ENCODE measurements at regions not wholly inside any gene's neighbourhood (a gene's known extent, or its start where the extent isn't known, plus 50 kb on each side); places are given as distances from the start of the nearest gene placed in this dataset.
"Not testable (repeated sequence)": the region's sequence is repeated elsewhere in the genome, so short reads cannot be mapped to it uniquely, and the experiment has no call there.

DNA sequence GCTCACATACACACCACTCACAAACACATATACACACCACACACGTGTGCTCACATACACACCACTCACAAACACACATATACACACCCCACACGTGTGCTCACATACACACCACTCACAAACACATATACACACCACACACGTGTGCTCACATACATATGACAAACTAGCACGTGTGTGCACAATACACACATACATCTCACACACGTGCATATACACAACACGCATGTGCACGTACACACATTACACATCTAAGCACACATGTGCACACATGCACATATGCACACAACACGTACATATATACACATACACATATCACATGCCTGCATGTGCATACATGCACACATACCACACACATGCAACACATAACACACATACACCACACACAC, 78.3 kb upstream of the FOXK1 start:
- H3K9me3 ChIP-seq (ENCODE audit: control insufficient read depth in 5 of 5, low read length in 5 of 5) = peaks cover 0 to 2% (median 0%) of the 10 kb centered on the region in 5 donors
- no peak overlapping the region for H3K4me3 ChIP-seq (ENCODE audit: low read depth in 1 of 5, low read length in 5 of 5)
- no peak overlapping the region for H3K9ac ChIP-seq (ENCODE audit: low read length in 5 of 5)
- H3K4me1 ChIP-seq (ENCODE audit: control insufficient read depth in 5 of 5, insufficient read depth in 5 of 5, low read length in 5 of 5) = no peaks in the 10 kb centered on the region
- peaks cover 0 to 5% (median 0%) of the 10 kb centered on the region in 5 donors for H3K27me3 ChIP-seq (ENCODE audit: control insufficient read depth in 5 of 5, insufficient read depth in 4 of 5, low read length in 5 of 5)
- no peak overlapping the region for H3K27ac ChIP-seq (ENCODE audit: low read depth, low read length)
- H3K36me3 ChIP-seq (ENCODE audit: control insufficient read depth in 5 of 5, insufficient read depth in 5 of 5, low read length in 5 of 5) = no peaks in the 10 kb centered on the region

DNA sequence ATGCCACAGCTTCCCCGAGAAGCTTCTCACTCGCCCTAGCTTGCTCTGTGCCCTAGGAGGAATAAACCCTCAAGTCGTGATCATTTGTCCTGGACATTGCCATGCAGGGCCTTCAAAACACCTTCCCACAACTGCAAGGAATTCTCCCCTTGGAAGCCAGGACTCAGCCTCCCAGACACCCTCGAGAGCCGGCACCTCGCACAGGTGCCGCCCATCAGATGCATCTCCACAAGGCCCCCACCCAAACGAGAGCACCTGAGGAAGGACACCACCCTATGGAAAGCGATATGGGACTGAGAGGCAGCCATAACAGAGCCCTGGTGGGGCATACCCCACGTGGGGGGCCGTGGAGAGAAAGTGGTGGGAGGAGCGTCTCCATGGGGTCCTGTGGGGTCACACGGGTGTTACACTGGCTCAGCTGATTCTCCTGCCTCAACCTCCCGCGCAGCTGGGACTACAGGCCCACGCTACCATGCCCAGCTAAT, 77.6 kb upstream of the FOXK1 start:
- peaks cover 0 to 2% (median 0%) of the 10 kb centered on the region in 5 donors for H3K9me3 ChIP-seq (ENCODE audit: control insufficient read depth in 5 of 5, low read length in 5 of 5)
- H3K27me3 ChIP-seq (ENCODE audit: control insufficient read depth in 5 of 5, insufficient read depth in 4 of 5, low read length in 5 of 5) = peaks cover 0 to 5% (median 0%) of the 10 kb centered on the region in 5 donors
- H3K4me1 ChIP-seq (ENCODE audit: control insufficient read depth in 5 of 5, insufficient read depth in 5 of 5, low read length in 5 of 5) = no peaks in the 10 kb centered on the region
- H3K9ac ChIP-seq (ENCODE audit: low read length in 5 of 5) = no peak overlapping the region
- H3K27ac ChIP-seq (ENCODE audit: low read depth, low read length) = no peak overlapping the region
- no peaks in the 10 kb centered on the region for H3K36me3 ChIP-seq (ENCODE audit: control insufficient read depth in 5 of 5, insufficient read depth in 5 of 5, low read length in 5 of 5)
- no peak overlapping the region for H3K4me3 ChIP-seq (ENCODE audit: low read depth in 1 of 5, low read length in 5 of 5)

DNA sequence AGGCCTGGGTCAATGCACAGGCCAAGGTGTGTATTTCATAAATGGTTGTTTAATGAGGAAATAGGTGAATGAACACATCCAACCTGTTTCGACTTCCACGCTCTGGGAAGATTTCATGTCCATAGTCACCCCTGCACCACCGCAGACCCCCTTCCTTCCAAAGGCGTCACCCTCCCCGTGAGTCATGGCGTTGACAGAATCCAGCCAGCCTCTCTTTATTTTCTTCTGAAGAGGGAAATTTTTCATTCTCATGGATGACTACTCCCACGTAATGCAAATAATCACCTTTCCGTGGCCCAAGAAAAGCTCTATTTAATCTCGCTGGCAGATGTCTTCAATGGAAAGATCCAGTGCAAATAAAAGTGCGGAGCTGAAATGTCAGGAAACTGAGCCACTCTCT, 75.3 kb upstream of the FOXK1 start:
- no peaks in the 10 kb centered on the region for H3K36me3 ChIP-seq (ENCODE audit: control insufficient read depth in 5 of 5, insufficient read depth in 5 of 5, low read length in 5 of 5)
- H3K27me3 ChIP-seq (ENCODE audit: control insufficient read depth in 5 of 5, insufficient read depth in 4 of 5, low read length in 5 of 5) = peaks cover 0 to 5% (median 0%) of the 10 kb centered on the region in 5 donors
- peaks cover 0 to 2% (median 0%) of the 10 kb centered on the region in 5 donors for H3K9me3 ChIP-seq (ENCODE audit: control insufficient read depth in 5 of 5, low read length in 5 of 5)
- H3K4me3 ChIP-seq (ENCODE audit: low read depth in 1 of 5, low read length in 5 of 5) = no peak overlapping the region
- H3K9ac ChIP-seq (ENCODE audit: low read length in 5 of 5) = no peak overlapping the region
- H3K27ac ChIP-seq (ENCODE audit: low read depth, low read length) = no peak overlapping the region
- H3K4me1 ChIP-seq (ENCODE audit: control insufficient read depth in 5 of 5, insufficient read depth in 5 of 5, low read length in 5 of 5) = no peaks in the 10 kb centered on the region

DNA sequence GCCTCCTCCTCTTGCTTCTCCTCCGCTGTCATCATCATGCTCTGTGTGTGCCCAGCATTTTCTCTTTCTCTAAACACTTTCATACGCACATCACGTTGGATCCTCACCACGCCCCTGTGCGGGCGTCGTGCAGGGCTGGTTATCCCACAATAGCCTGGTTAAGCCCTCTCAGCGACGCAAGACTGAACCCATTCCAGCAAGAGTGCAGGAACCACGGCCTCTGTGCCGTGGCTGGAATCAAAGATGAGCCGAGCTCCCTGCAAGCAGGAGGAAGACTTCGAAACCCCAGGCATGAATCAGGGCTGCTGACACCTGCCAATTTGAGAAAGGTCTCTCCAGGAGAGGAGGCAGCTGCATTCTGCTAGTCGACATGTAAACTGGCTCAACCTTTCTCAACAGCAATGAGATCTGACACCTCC, 74.8 kb upstream of the FOXK1 start:
- H3K9me3 ChIP-seq (ENCODE audit: control insufficient read depth in 5 of 5, low read length in 5 of 5) = peaks cover 0 to 2% (median 0%) of the 10 kb centered on the region in 5 donors
- peaks cover 0 to 4% (median 0%) of the 10 kb centered on the region in 5 donors for H3K4me1 ChIP-seq (ENCODE audit: control insufficient read depth in 5 of 5, insufficient read depth in 5 of 5, low read length in 5 of 5)
- no peak overlapping the region for H3K4me3 ChIP-seq (ENCODE audit: low read depth in 1 of 5, low read length in 5 of 5)
- peaks cover 0 to 5% (median 0%) of the 10 kb centered on the region in 5 donors for H3K27me3 ChIP-seq (ENCODE audit: control insufficient read depth in 5 of 5, insufficient read depth in 4 of 5, low read length in 5 of 5)
- no peaks in the 10 kb centered on the region for H3K36me3 ChIP-seq (ENCODE audit: control insufficient read depth in 5 of 5, insufficient read depth in 5 of 5, low read length in 5 of 5)
- H3K27ac ChIP-seq (ENCODE audit: low read depth, low read length) = no peak overlapping the region
- H3K9ac ChIP-seq (ENCODE audit: low read length in 5 of 5) = no peak overlapping the region

DNA sequence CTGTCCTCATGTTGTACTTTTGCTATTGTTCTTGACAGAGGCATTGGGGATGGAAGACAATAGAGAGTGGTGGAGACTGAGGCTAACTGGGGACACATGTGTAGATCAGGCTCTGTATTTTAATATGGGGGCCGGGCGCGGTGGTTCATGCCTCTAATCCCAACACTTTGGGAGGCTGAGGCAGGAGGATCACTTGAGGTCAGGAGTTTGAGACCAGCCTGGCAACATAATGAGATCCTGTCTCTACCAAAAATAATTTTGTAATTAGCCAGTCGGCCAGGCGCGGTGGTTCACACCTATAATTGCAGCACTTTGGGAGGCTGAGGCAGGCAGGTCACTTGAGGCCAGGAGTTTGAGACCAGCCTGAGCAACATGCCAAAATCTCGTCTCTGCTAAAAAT, 72.5 kb upstream of the FOXK1 start:
- H3K4me1 ChIP-seq (ENCODE audit: control insufficient read depth in 5 of 5, insufficient read depth in 5 of 5, low read length in 5 of 5) = peaks cover 10 to 22% (median 17%) of the 10 kb centered on the region in 5 donors
- not testable (repeated sequence) for H3K9ac ChIP-seq (ENCODE audit: low read length in 5 of 5); H3K36me3 ChIP-seq (ENCODE audit: control insufficient read depth in 5 of 5, insufficient read depth in 5 of 5, low read length in 5 of 5); H3K9me3 ChIP-seq (ENCODE audit: control insufficient read depth in 5 of 5, low read length in 5 of 5); H3K4me3 ChIP-seq (ENCODE audit: low read depth in 1 of 5, low read length in 5 of 5); H3K27me3 ChIP-seq (ENCODE audit: control insufficient read depth in 5 of 5, insufficient read depth in 4 of 5, low read length in 5 of 5); H3K27ac ChIP-seq (ENCODE audit: low read depth, low read length)

DNA sequence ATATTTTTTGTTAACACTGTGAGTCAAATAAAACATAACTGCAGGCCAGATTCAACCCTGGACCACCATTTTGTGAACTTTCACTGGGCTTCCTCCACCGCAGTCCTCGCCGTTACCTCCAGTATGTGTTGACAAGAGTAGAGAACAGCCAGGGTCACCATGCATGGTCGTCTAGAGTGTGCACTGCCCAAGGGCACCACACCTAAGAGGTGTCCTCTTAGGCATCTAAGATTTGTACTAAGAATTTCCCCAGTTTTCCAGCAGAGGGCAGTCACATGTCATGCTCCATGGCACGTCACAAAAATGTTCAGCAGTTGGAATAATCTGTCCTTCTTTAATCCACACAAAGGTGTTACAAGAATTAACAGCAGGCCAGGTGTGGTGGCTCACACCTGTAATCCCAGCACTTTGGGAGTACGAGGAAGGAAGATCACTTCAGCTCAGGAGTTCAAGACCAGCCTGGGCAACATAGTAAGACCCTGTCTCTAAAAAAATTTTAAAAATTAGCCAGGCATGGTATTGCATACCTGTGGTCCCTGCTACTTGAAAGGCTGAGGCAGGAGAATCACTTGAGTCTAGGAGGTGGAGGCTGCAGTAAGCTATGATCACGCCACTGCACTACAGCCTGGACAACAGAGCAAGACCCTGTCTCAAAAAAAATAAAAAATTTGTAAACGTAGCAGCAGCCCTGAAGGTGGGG, 71.2 kb upstream of the FOXK1 start:
- Histone ChIP-seq H3K27ac (ENCODE audit: low read depth, low read length) (no peak overlapping the region), H3K4me3 (ENCODE audit: low read depth in 1 of 5, low read length in 5 of 5) (no peak overlapping the region), H3K27me3 (ENCODE audit: control insufficient read depth in 5 of 5, insufficient read depth in 4 of 5, low read length in 5 of 5) (peaks cover 0 to 5% (median 0%) of the 10 kb centered on the region in 5 donors), H3K9ac (ENCODE audit: low read length in 5 of 5) (no peak overlapping the region), H3K9me3 (ENCODE audit: control insufficient read depth in 5 of 5, low read length in 5 of 5) (no peaks in the 10 kb centered on the region), H3K4me1 (ENCODE audit: control insufficient read depth in 5 of 5, insufficient read depth in 5 of 5, low read length in 5 of 5) (peaks cover 10 to 22% (median 17%) of the 10 kb centered on the region in 5 donors), H3K36me3 (ENCODE audit: control insufficient read depth in 5 of 5, insufficient read depth in 5 of 5, low read length in 5 of 5) (no peaks in the 10 kb centered on the region)

DNA sequence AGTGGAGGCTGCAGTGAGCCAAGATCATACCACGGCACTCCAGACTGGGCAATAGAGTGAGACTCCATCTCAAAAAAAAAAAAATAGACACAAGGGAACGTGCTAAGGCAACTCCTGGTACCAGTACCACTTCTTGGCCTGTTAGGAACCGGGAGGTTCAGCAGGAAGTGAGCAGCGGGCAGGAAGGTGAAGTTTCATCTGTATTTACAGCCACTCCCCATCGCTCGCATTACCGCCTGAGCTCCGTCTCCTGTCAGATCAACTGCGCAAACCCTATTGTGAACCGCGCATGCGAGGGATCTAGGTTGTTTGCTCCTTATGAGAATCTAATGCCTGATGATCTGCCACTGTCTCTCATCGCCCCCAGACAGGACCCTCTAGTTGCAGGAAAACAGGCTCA, 69.9 kb upstream of the FOXK1 start:
- Histone ChIP-seq H3K4me1 (ENCODE audit: control insufficient read depth in 5 of 5, insufficient read depth in 5 of 5, low read length in 5 of 5) (peaks cover 10 to 22% (median 17%) of the 10 kb centered on the region in 5 donors), H3K9ac (ENCODE audit: low read length in 5 of 5) (no peak overlapping the region), H3K36me3 (ENCODE audit: control insufficient read depth in 5 of 5, insufficient read depth in 5 of 5, low read length in 5 of 5) (no peaks in the 10 kb centered on the region), H3K9me3 (ENCODE audit: control insufficient read depth in 5 of 5, low read length in 5 of 5) (no peaks in the 10 kb centered on the region), H3K4me3 (ENCODE audit: low read depth in 1 of 5, low read length in 5 of 5) (no peak overlapping the region), H3K27ac (ENCODE audit: low read depth, low read length) (no peak overlapping the region), H3K27me3 (ENCODE audit: control insufficient read depth in 5 of 5, insufficient read depth in 4 of 5, low read length in 5 of 5) (peaks cover 0 to under 1% (median 0%) of the 10 kb centered on the region in 5 donors)

DNA sequence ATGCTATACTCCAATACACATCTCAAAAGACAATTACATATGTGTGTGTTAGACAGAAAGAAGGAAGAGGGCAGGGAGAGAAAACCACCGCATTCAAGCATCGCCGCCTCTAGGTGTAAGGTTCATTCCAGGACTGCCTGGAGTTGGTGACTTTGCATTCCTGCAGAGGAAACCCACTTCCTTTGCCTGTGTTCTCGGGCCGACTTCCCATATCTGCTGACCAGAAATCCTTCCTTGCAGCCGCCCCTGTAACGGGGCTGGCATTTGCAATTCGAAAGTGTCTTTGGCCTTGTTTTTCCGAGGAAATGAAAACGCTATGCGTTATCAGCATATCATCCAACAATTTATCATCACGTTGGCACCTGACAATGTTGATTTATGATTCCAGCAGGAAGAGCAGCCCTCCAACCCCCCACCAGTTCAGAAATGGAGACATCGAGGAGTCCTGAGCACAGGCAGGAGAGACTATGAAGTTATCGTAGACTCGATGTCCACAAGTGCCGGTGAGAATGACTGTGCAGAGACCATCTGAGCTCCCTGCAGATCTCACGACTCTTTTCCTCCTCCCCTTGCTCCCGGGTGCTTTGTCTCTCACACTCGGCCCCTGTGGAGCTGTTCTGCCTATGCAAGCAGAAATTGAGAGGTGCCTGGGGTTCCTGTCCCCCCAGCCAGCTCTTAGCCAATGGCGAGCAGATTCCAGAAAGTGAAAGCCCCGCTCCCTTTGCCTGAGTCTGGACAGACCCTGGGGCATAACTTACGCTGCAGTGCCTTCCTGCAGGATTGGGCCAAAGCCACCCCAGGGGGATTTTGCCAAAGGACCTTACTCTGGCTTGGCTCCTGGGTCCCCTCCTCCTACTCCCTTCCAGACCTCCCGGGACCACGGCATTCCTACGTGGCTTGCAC, 68.9 kb upstream of the FOXK1 start:
- H3K36me3 ChIP-seq (ENCODE audit: control insufficient read depth in 5 of 5, insufficient read depth in 5 of 5, low read length in 5 of 5) = no peaks in the 10 kb centered on the region
- H3K4me1 ChIP-seq (ENCODE audit: control insufficient read depth in 5 of 5, insufficient read depth in 5 of 5, low read length in 5 of 5) = peaks cover 10 to 22% (median 17%) of the 10 kb centered on the region in 5 donors
- peak overlapping the region; percentile 55 to 75 (median 64) for H3K4me3 ChIP-seq (ENCODE audit: low read depth in 1 of 5, low read length in 5 of 5)
- peak overlapping the region; percentile 1 to 76 (median 54) for H3K9ac ChIP-seq (ENCODE audit: low read length in 5 of 5)
- no peaks in the 10 kb centered on the region for H3K9me3 ChIP-seq (ENCODE audit: control insufficient read depth in 5 of 5, low read length in 5 of 5)
- H3K27me3 ChIP-seq (ENCODE audit: control insufficient read depth in 5 of 5, insufficient read depth in 4 of 5, low read length in 5 of 5) = no peaks in the 10 kb centered on the region
- H3K27ac ChIP-seq (ENCODE audit: low read depth, low read length) = peak overlapping the region; percentile 12

DNA sequence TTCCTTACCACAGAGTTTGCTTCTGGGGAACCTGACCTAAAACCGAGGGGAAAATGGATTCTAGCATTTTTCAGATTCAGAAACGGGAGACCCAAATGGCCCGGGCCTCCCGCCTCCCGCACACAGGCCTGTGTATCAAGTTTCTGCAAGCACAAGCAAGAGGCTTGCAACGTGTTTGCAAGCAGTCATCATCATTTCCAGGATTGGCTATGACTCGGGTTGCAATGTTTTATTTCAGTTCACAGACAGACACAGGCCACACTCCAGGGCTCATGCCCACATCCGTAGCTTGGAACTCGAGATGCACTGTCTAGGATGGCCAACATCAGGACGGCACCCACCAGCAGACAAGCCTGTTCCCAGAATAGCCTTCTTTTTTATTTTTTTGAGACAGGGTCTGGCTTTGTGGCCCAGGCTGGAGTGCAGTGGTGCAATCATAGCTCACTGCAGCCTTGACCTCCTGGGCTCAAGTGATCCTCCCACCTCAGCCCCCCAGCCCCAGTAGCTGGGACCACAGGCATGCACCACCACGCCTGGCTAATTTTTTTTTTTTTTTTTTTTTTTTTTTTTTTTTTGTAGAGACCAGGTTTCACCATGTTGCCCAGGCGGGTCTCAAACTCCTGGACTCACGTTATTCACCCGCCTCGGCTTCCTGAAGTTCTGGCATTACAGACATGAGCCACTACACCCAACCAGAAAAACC, 68.1 kb upstream of the FOXK1 start:
- H3K4me3 ChIP-seq (ENCODE audit: low read depth in 1 of 5, low read length in 5 of 5) = peak overlapping the region; percentile 55 to 75 (median 64)
- peak overlapping the region in 4 of 5 donors; percentile 1 to 76 (median 55) for H3K9ac ChIP-seq (ENCODE audit: low read length in 5 of 5)
- no peaks in the 10 kb centered on the region for H3K9me3 ChIP-seq (ENCODE audit: control insufficient read depth in 5 of 5, low read length in 5 of 5)
- peaks cover 10 to 22% (median 17%) of the 10 kb centered on the region in 5 donors for H3K4me1 ChIP-seq (ENCODE audit: control insufficient read depth in 5 of 5, insufficient read depth in 5 of 5, low read length in 5 of 5)
- no peak overlapping the region for H3K27ac ChIP-seq (ENCODE audit: low read depth, low read length)
- no peaks in the 10 kb centered on the region for H3K36me3 ChIP-seq (ENCODE audit: control insufficient read depth in 5 of 5, insufficient read depth in 5 of 5, low read length in 5 of 5)
- no peaks in the 10 kb centered on the region for H3K27me3 ChIP-seq (ENCODE audit: control insufficient read depth in 5 of 5, insufficient read depth in 4 of 5, low read length in 5 of 5)

All from subcutaneous abdominal adipose tissue (tissue), 5 donors.